ENCODE measurements at regions not wholly inside any gene's neighbourhood (a gene's known extent, or its start where the extent isn't known, plus 50 kb on each side); places are given as distances from the start of the nearest gene placed in this dataset.

DNA sequence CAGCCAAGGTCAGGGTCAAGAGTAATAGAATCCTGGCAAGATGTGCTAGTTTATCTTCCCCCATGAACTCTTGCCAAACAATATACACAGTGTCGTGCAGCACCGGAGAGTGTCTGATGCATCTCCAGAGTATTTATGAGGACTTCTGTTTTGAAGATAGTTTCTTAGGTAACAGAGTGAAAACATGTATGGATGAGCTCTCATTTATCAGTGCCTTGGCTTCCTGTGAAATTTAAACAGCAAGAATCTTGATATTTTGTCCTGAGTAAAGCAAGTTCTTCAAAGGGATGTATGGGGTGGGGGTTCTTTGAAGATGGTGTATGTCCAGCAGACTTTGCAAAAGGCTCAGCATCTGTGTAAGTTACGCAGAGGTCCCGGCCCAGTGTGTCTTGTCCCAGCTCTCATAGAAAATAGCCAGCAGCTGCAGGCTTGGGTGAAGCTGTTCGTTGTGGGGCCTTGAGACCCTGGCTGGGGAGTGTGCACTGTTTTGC, 361.0 kb upstream of the NT5C1B start:
- TF ChIP-seq NR2F2 (IDR thresholded peaks at IDR 0.05), result no peak
- no peak for TF ChIP-seq HNF4G (IDR thresholded peaks at IDR 0.05)
- no peak for TF ChIP-seq FOXA2 (IDR thresholded peaks at IDR 0.05)
- TF ChIP-seq TAF1 (conservative IDR thresholded peaks at IDR 0.05), result no peak
- TF ChIP-seq EGR1 (IDR thresholded peaks at IDR 0.05; ENCODE audit: low read depth in 2 of 2), result no peak
- TF ChIP-seq FOXA1 (IDR thresholded peaks at IDR 0.05), result no peak
- TF ChIP-seq, protein P1, sequence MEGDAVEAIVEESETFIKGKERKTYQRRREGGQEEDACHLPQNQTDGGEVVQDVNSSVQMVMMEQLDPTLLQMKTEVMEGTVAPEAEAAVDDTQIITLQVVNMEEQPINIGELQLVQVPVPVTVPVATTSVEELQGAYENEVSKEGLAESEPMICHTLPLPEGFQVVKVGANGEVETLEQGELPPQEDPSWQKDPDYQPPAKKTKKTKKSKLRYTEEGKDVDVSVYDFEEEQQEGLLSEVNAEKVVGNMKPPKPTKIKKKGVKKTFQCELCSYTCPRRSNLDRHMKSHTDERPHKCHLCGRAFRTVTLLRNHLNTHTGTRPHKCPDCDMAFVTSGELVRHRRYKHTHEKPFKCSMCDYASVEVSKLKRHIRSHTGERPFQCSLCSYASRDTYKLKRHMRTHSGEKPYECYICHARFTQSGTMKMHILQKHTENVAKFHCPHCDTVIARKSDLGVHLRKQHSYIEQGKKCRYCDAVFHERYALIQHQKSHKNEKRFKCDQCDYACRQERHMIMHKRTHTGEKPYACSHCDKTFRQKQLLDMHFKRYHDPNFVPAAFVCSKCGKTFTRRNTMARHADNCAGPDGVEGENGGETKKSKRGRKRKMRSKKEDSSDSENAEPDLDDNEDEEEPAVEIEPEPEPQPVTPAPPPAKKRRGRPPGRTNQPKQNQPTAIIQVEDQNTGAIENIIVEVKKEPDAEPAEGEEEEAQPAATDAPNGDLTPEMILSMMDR (IDR thresholded peaks at IDR 0.05; ENCODE audit: low read depth, low read length, missing input control), result no peak
- TF ChIP-seq, protein P2, sequence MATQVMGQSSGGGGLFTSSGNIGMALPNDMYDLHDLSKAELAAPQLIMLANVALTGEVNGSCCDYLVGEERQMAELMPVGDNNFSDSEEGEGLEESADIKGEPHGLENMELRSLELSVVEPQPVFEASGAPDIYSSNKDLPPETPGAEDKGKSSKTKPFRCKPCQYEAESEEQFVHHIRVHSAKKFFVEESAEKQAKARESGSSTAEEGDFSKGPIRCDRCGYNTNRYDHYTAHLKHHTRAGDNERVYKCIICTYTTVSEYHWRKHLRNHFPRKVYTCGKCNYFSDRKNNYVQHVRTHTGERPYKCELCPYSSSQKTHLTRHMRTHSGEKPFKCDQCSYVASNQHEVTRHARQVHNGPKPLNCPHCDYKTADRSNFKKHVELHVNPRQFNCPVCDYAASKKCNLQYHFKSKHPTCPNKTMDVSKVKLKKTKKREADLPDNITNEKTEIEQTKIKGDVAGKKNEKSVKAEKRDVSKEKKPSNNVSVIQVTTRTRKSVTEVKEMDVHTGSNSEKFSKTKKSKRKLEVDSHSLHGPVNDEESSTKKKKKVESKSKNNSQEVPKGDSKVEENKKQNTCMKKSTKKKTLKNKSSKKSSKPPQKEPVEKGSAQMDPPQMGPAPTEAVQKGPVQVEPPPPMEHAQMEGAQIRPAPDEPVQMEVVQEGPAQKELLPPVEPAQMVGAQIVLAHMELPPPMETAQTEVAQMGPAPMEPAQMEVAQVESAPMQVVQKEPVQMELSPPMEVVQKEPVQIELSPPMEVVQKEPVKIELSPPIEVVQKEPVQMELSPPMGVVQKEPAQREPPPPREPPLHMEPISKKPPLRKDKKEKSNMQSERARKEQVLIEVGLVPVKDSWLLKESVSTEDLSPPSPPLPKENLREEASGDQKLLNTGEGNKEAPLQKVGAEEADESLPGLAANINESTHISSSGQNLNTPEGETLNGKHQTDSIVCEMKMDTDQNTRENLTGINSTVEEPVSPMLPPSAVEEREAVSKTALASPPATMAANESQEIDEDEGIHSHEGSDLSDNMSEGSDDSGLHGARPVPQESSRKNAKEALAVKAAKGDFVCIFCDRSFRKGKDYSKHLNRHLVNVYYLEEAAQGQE (IDR thresholded peaks at IDR 0.05), result no peak
- TF ChIP-seq, protein P3, sequence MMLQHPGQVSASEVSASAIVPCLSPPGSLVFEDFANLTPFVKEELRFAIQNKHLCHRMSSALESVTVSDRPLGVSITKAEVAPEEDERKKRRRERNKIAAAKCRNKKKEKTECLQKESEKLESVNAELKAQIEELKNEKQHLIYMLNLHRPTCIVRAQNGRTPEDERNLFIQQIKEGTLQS (IDR thresholded peaks at IDR 0.05), result no peak
- TF ChIP-seq RAD21 (IDR thresholded peaks at IDR 0.05), result no peak
- no peak for TF ChIP-seq HNF4A (conservative IDR thresholded peaks at IDR 0.05)
- TF ChIP-seq JUND (IDR thresholded peaks at IDR 0.05), result no peak
- no peak for TF ChIP-seq SP1 (IDR thresholded peaks at IDR 0.05)
- TF ChIP-seq, protein P4, sequence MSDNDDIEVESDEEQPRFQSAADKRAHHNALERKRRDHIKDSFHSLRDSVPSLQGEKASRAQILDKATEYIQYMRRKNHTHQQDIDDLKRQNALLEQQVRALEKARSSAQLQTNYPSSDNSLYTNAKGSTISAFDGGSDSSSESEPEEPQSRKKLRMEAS (IDR thresholded peaks at IDR 0.05), result no peak
- TF ChIP-seq GABPA (IDR thresholded peaks at IDR 0.05 in 1 of 2, conservative IDR thresholded peaks at IDR 0.05 in 1 of 2), result no peak
- TF ChIP-seq RXRA (IDR thresholded peaks at IDR 0.05), result no peak

DNA sequence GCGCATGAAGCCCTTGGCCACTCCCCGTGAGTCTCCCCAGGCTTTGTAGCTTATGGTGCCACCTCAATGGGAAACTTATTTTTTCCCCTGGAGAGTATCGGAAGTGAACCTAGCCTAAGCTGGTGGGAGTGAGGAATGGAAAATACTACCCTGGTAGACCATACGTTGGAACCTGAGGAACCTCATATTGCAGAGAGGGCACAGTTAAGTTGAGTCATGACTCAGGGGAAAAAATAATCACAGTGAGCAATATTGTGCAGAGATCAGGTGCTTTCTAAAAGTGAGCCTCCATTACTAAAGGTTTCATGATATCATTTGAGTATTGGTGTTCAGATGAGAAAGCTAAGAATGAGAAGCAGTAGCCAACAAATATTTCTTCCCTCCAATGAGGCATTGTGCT, 360.5 kb upstream of the NT5C1B start:
- H3K27me3 ChIP-seq (ENCODE audit: control insufficient read depth in 4 of 4, insufficient read depth in 4 of 4, low read length in 3 of 4), result no peaks in the 10 kb centered on the region
- no peak overlapping the region for H3K4me3 ChIP-seq (ENCODE audit: low read depth in 1 of 3, low read length in 3 of 3)
- no peaks in the 10 kb centered on the region for H3K36me3 ChIP-seq (ENCODE audit: control insufficient read depth in 4 of 4, insufficient read depth in 3 of 4, low read depth in 1 of 4, low read length in 3 of 4)
- no peak for DNase-seq (ENCODE audit: low spot score)
- H3K4me1 ChIP-seq (ENCODE audit: control insufficient read depth in 4 of 4, insufficient read depth in 4 of 4, low read length in 3 of 4), result no peaks in the 10 kb centered on the region
- H3K9ac ChIP-seq (ENCODE audit: low read depth in 1 of 2, low read length in 2 of 2), result no peak overlapping the region
- TF ChIP-seq YY1 (IDR thresholded peaks at IDR 0.05) (no peak), SP1 (IDR thresholded peaks at IDR 0.05) (no peak), FOXA2 (IDR thresholded peaks at IDR 0.05) (no peak), FOXA1 (IDR thresholded peaks at IDR 0.05) (no peak), RXRA (IDR thresholded peaks at IDR 0.05) (no peak), HNF4A (conservative IDR thresholded peaks at IDR 0.05) (no peak), TAF1 (conservative IDR thresholded peaks at IDR 0.05) (no peak), JUND (IDR thresholded peaks at IDR 0.05) (no peak)
- TF ChIP-seq, protein P4 (IDR thresholded peaks at IDR 0.05), result no peak
- TF ChIP-seq, protein P5, sequence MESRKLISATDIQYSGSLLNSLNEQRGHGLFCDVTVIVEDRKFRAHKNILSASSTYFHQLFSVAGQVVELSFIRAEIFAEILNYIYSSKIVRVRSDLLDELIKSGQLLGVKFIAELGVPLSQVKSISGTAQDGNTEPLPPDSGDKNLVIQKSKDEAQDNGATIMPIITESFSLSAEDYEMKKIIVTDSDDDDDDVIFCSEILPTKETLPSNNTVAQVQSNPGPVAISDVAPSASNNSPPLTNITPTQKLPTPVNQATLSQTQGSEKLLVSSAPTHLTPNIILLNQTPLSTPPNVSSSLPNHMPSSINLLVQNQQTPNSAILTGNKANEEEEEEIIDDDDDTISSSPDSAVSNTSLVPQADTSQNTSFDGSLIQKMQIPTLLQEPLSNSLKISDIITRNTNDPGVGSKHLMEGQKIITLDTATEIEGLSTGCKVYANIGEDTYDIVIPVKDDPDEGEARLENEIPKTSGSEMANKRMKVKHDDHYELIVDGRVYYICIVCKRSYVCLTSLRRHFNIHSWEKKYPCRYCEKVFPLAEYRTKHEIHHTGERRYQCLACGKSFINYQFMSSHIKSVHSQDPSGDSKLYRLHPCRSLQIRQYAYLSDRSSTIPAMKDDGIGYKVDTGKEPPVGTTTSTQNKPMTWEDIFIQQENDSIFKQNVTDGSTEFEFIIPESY (IDR thresholded peaks at IDR 0.05), result no peak
- TF ChIP-seq, protein P1 (IDR thresholded peaks at IDR 0.05; ENCODE audit: low read depth, low read length, missing input control), result no peak
- WGBS, result 94% methylated on average over 4 of the region's 4 CpGs
- no peaks in the 10 kb centered on the region for H3K9me3 ChIP-seq (ENCODE audit: control insufficient read depth in 4 of 4, low read length in 3 of 4)
- H3K27ac ChIP-seq (ENCODE audit: low read depth in 1 of 2, low read length in 2 of 2), result no peak overlapping the region

More for the DNA sequence above, 361.0 kb upstream of the NT5C1B start:
- H3K36me3 ChIP-seq (ENCODE audit: control insufficient read depth in 4 of 4, insufficient read depth in 3 of 4, low read depth in 1 of 4, low read length in 3 of 4), result no peaks in the 10 kb centered on the region
- no peaks in the 10 kb centered on the region for H3K27me3 ChIP-seq (ENCODE audit: control insufficient read depth in 4 of 4, insufficient read depth in 4 of 4, low read length in 3 of 4)
- H3K4me1 ChIP-seq (ENCODE audit: control insufficient read depth in 4 of 4, insufficient read depth in 4 of 4, low read length in 3 of 4), result no peaks in the 10 kb centered on the region
- WGBS, result 75% methylated on average over 5 of the region's 5 CpGs
- H3K4me3 ChIP-seq (ENCODE audit: low read depth in 1 of 3, low read length in 3 of 3), result no peak overlapping the region
- no peak overlapping the region for H3K27ac ChIP-seq (ENCODE audit: low read depth in 1 of 2, low read length in 2 of 2)
- H3K9ac ChIP-seq (ENCODE audit: low read depth in 1 of 2, low read length in 2 of 2), result no peak overlapping the region
- no peak for DNase-seq (ENCODE audit: low spot score)
- H3K9me3 ChIP-seq (ENCODE audit: control insufficient read depth in 4 of 4, low read length in 3 of 4), result no peaks in the 10 kb centered on the region

Data from liver (tissue), 8 donors.